ENCODE measurements at regions not wholly inside any gene's neighbourhood (a gene's known extent, or its start where the extent isn't known, plus 50 kb on each side); places are given as distances from the start of the nearest gene placed in this dataset.

DNA sequence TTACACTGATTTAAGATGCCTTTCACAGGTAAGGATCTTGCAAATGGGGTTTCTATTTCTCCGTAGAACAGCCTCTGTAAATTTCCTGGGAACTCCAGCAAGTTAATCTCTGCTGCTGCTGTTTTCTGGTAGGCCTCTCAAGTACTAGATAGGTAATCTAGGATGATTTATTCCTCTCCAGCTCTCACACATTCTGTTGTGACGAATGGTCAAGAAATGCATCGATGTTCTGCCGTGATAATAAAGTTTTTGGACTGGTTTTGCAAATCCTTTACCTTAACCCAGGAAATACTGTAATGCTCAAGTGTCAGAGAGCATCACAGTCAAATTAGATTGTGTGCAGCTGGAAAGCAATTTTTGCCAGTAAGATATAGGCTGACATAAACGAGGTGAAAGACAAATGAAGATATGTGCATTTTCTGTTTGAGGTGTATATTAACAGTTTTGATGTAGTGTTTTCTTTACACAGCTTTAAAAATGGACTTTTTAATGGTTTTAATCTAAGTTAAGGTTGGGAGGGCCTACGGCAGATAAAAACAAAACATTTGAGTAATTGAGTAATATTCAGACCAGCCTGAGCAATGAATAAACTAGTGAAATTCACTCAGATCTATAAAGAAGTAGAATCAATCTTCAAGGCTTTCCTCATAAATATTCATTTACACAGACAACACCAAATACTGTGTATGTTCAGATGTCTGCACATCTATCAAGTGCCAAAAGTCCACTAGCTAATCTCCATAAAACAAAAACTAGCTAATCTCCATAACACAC lies 300.6 kb upstream of the EDIL3 start:
- DNase-seq, result no peak

DNA sequence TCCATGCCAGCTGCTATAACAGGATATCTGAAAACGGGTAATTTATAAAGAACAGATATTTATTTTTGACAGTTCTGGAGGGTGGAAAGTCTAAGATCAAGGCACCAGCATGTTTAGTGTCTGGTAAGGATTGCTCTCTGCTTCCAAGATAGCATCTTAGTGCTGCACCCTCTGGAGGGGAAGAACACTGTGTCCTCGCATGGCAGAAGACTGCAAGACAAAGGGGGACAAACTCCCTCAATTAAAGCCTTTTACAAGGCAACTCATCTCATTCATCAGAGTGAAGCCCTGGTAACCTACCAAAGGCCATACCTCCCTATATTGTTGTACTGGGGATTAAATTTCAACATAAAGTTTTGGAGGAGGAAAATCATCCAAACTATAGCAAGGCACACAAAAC lies 298.9 kb upstream of the EDIL3 start:
- DNase-seq, result no peak

DNA sequence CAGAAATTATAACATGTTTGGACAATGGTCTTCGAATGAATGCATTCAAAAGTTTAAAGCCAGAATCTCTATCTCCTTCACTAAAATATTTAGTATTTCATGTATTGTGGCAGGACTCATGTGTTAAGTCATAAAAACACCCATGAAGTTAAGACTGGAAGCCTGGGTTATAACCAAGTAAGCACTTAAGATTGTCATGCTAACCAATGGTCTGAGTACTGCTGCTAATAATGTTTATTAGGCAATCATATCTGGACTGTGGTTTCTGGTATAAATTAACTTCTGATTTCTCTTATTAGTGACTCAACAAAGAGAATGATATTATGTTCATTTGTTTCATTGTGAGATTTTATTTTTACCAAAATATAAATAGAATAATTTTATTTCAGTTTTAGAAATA lies 297.9 kb upstream of the EDIL3 start:
- no peak for DNase-seq

DNA sequence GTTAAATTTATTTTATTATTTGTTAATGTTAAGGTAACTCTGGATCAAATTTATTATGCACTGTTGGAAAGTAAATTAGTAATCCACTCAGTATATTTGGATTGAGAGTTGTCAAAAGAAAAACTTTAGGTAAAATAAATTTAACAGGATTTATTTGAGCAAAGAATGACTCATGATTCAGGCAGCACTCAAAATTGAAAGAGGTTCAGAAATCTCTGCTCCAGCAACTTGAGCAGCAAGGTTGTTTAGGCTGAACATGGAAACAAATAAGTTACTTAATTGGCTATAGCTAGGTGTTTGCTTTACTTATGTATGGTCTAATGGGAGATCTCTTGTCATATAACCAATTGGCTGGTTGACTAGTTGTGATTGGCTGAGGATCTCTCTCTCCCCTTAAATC lies 296.2 kb upstream of the EDIL3 start:
- DNase-seq, result no peak

DNA sequence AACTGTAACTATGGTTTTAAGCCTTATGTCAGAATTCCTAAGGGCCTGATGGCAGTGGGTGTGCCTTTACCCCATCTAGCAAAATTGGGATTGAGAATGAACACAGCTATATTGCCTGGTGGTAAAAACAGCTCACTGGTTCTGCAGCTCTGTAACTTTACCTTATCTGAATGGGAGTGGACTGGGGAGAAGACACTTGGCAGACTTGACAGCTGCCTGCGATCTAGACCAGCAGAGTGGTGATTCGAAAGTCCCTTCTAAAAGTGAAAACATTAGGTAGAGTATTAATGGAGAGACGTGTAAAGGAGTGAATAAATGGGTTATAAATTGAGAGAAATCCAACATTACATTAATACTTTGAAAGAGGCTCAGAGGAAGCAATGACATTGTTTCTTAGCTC lies 289.1 kb upstream of the EDIL3 start:
- DNase-seq, result no peak

DNA sequence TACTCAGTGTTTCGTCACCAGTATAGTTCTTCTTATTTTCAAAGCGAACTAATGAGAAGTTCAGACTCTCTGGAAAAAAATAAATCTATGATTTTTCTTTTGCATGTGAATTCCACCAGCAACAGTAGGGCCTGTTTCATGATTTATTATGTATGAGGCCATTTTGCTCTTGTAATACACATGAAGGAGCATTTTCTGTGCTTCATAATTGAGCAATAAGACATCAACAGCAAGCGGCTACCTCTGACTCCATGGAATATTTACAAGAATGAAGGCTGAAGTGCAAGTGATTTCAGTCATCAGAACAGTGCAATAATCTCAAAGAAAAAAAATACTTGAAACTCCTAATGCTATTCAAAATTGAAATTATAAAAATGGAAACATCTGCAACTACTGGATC lies 282.9 kb upstream of the EDIL3 start:
- DNase-seq, result no peak

DNA sequence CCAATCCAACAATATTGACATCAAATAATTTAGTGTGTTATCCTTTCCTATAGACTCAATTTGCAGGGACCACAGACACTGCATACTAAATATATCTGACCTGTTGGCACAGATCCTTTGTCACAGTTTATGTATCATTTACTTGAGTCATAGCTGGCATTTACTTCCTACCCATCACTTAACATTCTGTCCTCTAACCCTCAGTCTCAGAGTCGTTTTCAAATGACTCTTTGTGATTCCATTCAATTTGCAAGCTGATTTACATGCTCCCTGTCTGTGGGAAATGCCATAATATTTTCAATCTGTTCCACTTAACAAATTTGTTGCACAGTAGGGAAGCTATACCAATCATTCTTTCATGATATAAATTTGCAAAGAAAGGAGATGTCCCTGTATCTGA lies 265.7 kb upstream of the EDIL3 start:
- DNase-seq, result no peak

DNA sequence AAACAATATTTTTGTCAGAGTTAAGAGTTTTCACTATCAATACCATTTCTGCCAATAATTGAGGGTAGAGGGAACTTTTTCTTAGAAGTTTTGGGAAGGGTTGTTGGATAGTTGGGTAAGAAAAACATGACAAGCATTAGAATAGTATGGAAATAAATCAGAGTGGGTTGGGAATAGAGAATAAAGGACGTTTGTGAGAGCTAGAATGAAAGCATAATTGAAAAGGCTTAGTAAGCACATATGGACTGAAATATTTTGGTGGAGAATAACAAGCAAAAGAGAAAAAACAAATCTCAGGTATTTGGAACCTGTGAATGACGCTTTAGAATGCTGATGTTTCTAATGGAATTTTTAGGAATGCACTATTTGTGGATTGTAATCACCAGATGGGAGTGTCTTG lies 262.9 kb upstream of the EDIL3 start:
- DNase-seq, result no peak

DNA sequence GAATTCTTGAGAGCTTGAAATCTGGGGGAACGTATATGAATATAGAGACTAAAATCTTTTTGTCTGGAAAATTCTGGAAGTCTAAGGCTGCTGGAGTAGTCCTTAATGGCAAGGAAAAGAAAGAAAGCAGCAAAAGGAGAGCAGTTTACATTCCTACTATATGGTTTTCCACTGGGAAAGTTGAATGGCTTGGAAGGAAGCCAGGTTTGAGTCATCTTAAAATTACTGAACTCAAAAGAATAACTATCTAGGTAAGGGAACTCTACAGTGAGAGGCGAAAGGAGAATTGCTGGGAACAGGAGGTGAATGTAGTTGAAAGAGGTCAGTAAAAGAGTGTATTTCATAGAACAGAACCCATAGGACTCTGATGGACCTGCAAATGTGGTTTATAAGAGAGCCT lies 258.1 kb upstream of the EDIL3 start:
- peak; percentile 29 for DNase-seq

DNA sequence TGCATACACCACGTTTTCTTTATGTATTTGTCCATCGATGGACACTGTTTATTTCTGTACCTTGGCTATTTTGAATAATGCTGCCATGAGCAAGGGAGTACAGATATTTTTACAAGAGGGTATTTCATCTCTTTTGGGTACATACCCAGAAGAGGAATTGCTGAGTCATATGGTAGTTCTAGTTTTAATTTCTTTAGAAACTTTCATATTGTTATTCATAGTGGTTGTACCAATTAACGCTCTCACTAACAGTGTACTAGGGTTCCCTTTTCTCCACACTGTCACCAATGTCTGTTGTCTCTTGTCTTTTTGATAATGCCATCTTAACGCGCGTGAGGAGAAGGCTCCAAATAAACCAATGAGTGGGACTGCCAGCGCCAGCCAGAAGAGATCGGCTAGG lies 257.6 kb upstream of the EDIL3 start:
- no peak for DNase-seq

DNA sequence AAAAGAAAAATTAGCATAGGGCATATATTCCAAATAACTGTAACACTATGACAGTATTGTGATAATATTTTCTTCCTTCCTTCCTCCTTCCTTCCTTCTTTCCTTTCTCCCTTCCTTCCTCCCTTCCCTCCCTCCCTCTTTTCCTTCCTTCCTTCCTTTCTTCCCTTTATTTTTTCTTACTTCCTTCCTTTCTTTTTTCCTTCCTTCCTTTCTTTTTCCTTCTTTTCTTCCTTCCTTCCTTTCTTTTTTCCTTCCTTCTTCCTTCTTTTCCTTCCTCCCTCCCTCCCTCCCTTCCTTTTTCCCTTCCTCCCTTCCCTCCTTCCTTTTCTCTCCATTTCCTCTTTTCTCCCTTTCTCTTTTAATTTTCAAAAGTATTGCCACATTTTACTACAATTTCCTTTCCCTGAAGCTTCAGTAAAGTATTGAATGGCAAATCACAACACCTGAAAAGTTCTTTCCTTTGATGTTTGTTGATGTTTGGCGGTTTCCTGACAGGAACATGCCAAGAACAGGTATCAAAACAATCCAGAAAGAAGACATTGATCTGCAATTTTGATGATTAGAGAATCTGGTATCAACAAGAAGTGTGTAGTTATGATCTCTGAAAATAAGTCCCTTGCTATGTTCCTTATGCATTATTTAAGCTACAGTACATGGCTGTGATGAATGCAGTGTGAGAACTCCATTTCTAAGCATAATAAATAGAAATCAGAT lies 253.1 kb upstream of the EDIL3 start:
- no peak for DNase-seq

DNA sequence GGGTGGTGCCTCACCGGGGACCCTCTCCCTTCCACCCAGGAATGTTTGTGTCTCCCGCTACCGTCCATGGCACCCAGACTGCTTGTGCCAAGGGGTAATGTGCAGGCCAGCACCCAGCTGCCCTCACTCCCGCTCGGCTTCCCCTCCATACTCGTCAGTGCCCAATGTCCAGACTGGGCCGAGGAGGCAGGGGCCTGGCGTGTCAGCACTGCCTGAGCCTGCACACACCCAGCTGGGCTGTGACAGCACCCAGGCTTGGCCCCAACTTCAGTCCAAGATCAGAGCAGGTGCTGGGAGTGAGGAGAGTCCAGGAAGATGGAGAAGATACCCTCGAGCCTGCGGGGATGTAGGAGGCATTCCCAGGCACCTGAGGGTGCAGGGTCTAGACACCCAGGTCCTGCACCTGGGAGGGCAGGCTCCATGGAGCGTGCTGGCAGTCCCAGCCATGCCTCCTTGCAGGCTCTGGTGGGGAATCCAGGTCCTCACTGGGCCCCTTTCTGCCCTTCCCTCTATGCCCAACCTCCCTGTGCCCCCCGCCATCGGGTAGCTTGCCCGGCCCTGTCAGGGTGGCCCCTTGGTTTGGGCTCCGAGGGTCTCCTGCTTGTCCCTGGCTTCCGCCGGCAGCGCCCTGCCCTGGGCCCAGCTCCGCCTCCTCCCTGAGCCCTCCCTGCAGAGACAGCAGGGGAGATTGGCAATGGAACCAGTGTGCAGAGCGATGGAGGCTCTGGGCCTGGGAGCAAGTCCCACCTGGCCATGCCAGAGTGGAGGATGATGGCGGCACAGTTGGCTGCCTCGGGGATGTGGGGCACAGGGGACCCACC lies 250.8 kb upstream of the EDIL3 start:
- DNase-seq, result no peak

DNA sequence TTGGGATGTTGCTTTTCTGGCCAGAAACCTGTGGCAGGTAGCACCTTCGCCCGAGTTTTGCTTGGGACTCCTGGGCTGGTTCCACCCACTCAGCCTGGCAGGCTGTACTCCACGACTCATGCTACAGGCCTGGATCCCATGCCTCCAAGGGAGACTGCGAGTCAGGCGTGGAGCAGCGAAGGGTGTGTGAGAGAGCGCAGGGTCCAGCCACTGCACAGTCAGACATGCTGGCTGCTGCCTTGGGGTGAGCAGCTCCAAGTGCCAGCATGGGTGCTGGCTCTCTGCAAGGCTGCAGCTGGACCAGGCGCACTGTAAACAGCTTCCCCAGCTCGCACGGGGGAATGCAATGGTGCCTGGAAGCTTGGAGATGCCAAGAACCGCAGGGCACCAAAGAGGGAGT lies 249.6 kb upstream of the EDIL3 start:
- DNase-seq, result peak; percentile 28

DNA sequence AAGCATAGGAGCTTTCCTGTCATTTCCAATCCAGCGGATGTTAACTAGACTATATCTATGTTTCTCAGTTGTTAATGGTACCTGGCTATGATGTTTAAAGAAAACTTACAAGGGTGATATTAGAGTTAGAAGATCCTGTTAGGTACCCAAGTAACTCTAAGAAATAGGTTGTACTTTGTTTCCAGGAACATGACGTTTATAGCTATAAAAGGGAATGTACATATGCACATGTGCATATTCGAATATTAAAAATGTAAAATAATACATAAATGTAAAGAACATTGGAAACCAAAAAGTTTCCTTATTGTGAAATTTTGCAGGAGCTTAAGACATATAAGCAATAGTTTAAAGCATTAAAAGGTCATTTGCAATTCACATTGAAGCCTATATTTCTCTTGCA lies 247.7 kb upstream of the EDIL3 start:
- DNase-seq, result no peak

DNA sequence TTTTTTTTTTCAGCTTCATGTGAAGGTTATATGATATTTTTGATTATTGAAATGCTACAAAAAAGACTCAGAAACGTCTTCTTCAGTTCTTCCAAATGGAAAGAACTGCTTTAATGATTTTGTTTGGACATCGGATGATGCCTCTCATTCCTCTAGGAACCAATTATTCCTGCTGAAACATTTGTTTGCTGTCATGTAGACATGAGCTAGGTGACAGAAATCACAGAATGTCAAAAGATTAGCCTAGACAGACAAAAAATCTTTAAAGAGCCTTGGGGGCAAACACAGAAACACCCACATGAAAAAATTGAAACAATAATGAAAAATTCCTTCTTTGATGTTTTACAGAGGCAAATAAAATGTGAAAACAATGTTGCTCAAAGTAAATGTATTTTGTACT lies 244.2 kb upstream of the EDIL3 start:
- DNase-seq, result no peak

DNA sequence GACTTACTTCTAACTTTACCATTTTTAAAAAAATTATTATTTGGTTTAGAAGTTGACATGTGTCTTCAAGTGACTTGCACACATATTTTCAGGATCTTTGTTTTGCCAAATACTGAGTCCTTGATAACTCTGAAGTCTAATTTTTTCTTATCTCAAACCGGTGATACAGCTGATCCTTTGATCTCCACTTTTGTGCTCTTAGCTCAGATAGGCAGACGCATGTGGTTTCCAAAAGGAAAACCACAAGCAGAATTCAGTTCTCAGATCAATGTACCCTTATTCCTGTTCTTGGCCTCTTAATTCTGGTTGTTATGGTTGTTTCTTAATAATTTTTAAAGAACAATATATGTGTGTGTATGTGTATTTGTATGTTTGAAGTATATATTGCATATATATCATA lies 238.3 kb upstream of the EDIL3 start:
- DNase-seq, result no peak

DNA sequence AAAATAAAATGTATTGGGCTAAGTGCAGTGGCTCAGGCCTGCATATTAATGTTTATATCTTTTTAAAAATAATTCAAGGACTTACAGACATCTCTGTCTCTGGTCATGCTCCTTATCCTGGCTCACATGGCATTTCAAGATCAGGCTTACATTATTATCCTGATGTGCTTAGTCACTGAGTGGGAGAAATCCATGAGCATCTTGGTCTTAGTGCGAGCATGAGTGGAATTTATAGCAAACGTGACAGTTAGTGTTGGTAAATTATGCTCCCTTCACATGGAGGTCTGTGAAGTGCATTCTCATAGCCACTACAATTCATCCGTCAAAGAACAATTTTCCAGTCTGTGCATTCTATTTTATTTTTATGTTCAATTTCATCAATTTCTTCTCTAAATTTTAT lies 237.8 kb upstream of the EDIL3 start:
- peak; percentile 19 for DNase-seq

DNA sequence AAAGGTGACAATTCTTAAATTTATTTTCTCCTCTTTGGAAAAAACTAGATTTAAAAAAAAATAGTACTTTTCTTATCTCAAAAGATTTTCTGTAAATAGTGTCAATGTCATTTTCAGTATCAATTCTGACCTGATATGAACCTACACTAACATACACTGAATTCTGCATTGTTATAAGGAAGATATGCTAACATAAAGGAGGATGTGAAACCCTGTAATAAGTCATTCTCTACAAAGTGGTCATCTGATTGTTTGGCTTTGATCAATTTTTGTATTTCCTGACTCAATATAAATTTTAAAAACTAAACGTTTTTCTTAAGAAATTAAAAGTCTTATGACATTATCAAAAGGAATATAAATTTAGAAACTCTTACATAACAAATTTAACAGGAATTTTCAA lies 233.6 kb upstream of the EDIL3 start:
- no peak for DNase-seq

DNA sequence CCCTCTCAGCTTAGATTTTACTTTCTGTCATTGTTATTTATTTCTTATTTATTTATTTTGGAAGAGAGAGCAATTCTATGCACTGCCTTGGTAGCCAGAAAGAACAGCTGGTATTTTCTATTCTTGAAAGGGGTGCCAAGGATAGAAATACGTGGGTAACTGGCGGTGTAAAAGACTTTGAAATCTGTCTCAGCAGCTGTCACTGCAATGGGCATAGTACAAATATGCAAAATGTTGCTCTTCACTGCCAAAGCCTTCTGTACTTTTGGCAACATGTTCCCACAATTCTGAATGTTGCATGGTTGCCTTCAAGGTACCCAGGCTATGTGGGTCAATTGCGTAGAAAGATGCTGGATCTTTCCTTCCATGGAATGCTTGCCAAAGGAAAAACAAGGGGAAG lies 230.2 kb upstream of the EDIL3 start:
- DNase-seq, result no peak

DNA sequence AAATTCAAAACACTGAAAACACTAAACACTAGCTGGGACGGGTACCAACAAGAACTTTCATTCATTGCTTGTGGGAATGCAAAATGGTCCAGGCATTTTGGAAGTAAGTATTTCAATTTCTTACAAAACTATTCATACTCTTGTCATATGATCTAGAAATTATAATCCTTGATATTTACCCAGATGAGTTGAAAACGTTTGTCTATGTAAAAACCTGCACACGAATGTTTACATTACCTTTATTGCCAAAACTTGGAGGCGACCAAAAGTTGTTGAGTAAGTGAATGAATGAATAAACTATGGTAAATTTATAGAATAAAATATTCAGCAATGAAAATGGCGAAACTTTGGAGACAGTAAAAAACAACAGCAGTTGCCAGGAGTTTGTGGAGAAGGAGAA lies 222.1 kb upstream of the EDIL3 start:
- no peak for DNase-seq

DNA sequence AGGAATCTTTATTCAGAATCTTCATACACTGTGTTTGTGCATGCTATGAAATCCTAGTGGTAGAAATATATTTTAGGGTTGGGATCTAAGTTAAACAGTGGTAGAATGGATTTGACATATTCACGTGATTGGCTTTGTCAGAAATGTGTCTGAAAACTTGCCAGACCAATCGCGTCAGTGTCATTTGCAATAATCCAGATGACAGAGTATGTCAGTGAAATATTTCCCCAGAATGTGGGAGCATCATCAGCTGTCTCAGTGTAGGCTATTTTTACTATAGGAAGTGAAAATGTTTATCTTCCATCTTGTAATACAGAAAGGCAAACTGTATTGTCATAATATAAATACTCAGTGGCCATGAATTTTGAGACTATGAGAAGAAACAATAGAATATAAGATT lies 220.6 kb upstream of the EDIL3 start:
- no peak for DNase-seq

DNA sequence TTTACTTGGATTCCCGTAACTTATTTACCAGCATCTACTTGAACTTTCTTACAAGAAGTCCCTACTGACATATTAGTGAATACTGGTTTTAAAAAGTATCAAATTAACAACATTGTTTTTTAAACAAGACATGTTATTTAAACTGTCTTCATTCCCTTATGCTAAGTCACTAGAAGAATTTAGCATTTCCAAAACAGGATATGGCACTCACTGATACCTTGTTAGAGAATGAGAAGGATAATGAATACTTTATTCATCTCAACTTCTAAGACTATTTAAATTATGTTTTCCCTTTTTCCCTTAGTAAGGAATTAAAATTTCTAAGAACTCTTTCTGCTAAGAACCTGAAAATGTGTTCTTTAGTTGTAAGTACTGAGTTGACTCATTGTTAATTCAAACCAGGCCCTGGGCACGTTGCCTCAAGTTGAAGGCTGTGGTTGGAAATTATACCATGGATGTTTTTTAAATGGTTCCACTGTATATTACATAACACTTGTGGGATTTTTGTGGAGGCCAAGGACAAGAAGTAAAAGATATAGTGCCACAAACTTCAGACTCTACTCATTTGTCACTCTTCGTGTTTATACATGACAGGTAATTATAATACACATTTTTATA lies 219.0 kb upstream of the EDIL3 start:
- DNase-seq, result peak; percentile 65

DNA sequence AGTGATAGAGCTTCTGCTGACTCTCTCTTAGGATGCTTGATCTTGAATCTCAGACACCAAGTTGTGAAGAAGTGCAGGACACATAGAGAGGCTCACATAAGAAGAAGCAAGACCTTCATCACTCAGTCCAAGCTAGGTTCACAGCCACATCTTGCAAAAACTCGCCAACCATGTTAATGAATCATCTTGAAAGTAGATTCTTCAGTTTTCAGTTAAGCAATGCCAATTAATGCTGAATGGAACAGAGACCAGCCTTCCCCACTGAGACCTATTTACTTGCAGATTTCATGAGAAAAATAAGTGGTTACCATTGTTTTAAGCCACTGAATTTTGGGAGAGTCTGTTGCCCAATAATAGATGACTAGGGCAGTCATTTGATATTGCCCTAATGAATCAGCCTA lies 217.7 kb upstream of the EDIL3 start:
- no peak for DNase-seq

DNA sequence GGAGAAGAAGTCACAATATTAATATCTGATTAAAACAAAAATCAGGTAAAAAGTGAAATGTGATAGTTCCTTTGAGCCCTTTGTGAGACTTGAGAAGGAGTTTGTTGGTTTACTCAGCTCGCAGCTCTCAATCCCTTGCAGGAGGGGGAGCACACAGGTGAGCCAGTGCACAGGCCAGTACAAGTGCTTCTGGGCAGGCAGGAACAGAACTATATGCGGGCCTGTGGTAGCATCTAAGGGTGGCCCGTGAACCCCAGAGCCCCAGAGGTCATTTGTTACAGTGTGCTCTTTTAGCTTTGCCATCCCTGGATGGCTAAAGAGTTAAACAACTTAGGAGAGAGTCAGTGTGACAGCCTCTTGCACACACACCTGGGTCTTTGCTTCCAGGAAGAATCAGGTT lies 215.3 kb upstream of the EDIL3 start:
- DNase-seq, result no peak

Measured in NCI-H226 (cell line).